HG03354 (cell line): ENCODE measurements at regions not wholly inside any gene's neighbourhood (a gene's known extent, or its start where the extent isn't known, plus 50 kb on each side); places are given as distances from the start of the nearest gene placed in this dataset.
"Not testable (repeated sequence)": the region's sequence is repeated elsewhere in the genome, so short reads cannot be mapped to it uniquely, and the experiment has no call there.

Source experiments
- ATAC-seq: cut with Tn5 transposase; IDR thresholded peaks from one replicate; pipeline ENCODE4 v1.9.1; 2021; ENCODE audit warnings: mild to moderate bottlenecking; ENCODE audit not compliant: unreplicated experiment, poor library complexity, severe bottlenecking

- no peak for ATAC-seq
Measured at GRCh38 chr2:12479065-12479601, 237.6 kb upstream of the TRIB2 start.

GRCh38 chr2:12484536-12485115 lies 232.1 kb upstream of the TRIB2 start:
- ATAC-seq: no peak

DNA sequence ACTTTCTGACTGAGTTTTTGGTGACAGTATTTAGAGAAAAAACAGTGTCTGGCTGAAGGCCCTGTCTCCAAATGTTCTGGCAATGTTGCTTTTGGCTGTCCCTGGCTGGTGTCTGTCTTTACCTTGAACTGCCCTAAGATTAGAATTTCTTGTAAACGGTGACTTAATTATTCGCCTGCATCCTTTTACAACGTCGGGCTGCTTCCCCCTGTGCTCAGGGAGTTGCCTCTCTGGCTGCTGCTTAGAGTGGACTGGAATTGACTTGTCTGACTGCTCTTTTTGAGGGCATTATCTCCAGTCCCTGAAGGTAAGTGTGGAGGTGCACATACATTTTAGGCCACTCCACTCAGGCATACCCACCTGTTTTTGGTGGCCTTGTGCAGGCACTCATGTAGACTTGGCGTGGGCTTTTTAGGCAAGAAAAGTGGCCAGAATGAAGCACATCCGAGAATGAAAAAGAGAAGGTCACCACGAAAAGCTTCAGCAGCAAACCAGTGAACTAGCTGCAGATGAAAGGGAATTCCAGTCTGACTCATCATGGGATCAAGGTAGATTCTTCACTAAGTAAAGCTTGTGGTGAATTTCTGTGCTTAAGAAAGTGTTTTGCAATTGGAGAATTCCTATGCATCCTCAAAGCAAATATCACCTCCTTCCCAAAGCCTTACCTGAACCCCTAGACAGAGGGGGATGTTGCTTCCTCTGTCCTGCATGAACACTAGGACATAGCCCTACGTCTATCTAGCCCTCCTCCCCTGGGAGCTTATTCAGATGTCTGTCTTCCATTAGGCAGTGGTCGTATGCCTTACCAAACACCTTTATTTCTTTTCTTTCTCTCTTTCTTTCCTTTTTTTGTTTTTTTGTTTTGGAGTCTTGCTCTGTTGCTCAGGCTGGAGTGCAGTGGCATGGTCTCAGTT lies 230.3 kb upstream of the TRIB2 start:
- ATAC-seq: no peak

GRCh38 chr2:12487253-12488004 lies 229.3 kb upstream of the TRIB2 start:
- peak; percentile 39 for ATAC-seq

- ATAC-seq: no peak
Measured at GRCh38 chr2:12488352-12489318, 228.1 kb upstream of the TRIB2 start.

DNA sequence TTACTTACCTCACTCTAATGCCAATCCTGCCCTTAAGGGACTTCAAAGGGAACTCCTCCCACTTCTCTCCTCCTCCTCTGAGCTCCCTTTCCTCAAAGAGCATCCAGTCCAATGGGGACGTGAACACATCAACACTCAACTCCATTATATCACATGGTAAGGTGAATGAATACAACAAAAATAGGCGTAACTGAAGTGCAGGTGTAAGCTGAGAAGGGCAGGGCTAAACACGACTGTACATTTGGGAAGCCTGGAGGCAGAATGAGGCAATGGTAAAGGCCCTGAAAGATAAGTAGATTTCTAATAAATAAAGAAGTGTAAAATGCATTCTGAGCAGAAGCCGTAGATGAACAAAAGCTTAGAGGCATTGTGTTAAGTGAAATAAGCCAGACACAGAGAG lies 226.1 kb upstream of the TRIB2 start:
- ATAC-seq: no peak

- ATAC-seq: not testable (repeated sequence)
Measured at GRCh38 chr2:12492360-12492759, 224.4 kb upstream of the TRIB2 start.

GRCh38 chr2:12493031-12493513 lies 223.7 kb upstream of the TRIB2 start:
- no peak for ATAC-seq

- no peak for ATAC-seq
Measured at GRCh38 chr2:12495247-12495868, 221.4 kb upstream of the TRIB2 start.

DNA sequence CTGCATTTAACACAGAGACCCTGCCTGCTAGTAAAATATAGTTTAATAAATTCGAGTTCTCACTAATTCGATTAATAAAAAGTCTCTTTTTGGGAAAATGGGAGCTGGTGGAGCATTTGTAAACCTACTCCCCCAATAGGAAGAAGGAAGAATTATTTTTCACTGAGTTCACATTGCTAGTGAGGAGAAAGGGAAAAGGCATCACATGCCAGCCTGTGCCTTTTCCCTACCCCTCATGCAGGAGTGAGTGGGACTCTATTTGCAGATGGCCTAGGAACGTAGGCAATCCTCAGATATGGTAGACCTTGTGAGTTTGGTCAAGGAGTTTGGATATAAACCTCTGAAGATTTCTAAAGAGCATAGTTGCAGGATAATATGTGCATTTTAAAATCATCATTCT lies 218.4 kb upstream of the TRIB2 start:
- ATAC-seq: no peak

DNA sequence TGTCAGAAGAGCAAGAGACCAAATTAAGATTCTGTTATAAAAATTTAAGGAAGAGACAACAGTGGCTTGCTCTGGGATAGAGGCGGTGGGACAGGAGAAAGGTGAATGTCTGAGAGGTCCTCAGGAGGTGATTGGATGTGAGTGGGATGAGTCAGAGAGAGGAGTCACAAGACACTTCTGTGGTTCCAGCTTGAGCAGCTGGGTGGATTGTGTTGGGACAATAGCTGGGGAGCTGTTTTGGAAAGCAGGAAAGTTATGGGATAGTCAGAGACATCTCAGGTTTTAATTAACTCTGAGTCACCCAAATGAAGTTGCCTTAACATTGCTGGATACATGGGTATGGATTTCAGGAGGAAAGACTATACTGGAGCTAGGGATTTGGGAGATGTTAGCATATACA lies 218.0 kb upstream of the TRIB2 start:
- no peak for ATAC-seq

GRCh38 chr2:12500899-12501298 lies 215.8 kb upstream of the TRIB2 start:
- peak; percentile 33 for ATAC-seq

DNA sequence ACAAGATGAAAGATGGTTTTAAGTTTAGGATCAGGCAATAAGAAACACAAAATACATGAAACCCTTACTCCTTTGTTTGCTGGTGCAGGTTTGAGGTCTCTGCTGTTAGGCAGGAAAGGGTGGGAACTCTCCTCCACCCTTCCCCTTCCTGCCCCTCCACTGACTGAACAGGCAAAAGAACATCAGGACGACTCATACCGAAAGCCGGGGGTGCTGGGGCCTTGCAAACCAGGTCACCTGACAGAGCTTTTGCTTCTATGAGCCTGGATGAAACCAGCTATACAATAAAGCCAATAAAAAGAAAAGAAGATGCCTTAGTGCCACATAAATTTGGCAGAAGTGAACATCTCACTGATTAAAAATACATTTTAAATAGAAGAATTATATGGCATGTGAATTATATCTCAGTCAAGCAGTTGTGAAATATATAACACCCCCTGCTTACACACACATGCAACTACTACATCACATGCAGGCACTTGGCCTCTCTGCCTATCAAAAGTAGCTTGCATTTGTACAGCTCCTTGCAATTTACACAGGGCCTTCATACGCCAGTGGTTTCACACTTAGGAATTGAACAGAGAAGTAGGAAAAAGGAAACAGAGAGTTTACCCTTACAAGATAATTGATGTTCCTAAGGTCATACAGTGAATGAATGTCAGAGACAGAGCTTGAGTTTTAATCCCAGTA lies 215.1 kb upstream of the TRIB2 start:
- ATAC-seq: peak; percentile 98

DNA sequence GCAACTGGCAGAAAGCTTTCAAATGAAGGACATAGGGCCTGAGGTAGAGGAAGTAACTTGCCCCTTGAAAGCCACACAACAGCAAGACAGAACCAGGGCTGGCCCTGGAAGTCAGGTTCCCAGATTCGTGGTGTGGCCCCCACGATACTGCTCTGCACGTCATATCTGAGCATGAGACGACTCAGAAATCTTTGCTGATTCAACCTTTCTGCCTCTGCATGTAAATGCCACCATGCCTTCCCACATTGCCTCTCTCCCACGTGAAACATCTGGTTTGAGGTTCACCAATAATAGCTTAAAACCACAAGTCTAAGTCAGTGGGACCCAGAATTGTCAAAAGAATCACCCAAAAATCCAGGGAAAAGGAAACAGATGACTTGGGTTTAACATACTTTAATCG lies 214.0 kb upstream of the TRIB2 start:
- no peak for ATAC-seq

GRCh38 chr2:12504443-12504842 lies 212.3 kb upstream of the TRIB2 start:
- ATAC-seq: no peak

GRCh38 chr2:12506846-12507245 lies 209.9 kb upstream of the TRIB2 start:
- ATAC-seq: no peak

DNA sequence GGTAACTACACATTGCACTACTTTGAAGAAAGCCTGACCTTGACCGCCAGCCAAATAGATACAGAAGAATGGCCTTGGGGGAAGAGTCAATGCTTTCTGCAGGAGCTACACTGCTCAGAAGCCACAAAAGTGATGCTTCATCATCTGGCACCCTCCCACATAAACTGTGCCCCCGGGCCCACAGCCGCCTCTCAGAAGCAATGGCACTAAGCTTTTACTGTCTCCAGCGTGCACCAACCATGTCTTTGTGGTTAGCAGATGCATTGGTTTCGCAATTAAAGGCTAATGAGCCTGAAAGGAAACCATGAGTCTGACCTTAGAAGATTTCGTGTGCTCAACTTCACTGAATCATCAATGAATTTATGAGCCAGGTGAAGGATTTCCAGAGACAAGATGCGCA lies 209.4 kb upstream of the TRIB2 start:
- ATAC-seq: peak; percentile 93

DNA sequence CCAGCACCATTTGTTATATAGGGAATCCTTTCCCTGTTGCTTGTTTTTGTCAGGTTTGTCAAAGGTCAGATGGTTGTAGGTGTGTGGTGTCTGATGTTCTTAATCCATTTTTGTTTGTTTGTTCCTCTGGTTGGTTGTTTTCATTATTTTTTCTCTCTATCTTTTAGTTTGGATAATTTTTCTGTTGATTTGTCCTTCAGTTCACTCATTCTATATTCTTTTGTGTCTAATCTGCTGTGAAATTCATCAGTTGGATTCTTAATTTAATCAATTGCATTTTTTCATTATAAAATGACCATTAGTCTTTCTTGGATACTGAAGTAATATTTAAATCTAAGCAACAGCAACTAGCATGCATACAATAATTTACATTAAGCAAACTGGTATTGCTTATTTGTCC lies 206.7 kb upstream of the TRIB2 start:
- no peak for ATAC-seq
